ENCODE measurements at regions not wholly inside any gene's neighbourhood (a gene's known extent, or its start where the extent isn't known, plus 50 kb on each side); places are given as distances from the start of the nearest gene placed in this dataset.

DNA sequence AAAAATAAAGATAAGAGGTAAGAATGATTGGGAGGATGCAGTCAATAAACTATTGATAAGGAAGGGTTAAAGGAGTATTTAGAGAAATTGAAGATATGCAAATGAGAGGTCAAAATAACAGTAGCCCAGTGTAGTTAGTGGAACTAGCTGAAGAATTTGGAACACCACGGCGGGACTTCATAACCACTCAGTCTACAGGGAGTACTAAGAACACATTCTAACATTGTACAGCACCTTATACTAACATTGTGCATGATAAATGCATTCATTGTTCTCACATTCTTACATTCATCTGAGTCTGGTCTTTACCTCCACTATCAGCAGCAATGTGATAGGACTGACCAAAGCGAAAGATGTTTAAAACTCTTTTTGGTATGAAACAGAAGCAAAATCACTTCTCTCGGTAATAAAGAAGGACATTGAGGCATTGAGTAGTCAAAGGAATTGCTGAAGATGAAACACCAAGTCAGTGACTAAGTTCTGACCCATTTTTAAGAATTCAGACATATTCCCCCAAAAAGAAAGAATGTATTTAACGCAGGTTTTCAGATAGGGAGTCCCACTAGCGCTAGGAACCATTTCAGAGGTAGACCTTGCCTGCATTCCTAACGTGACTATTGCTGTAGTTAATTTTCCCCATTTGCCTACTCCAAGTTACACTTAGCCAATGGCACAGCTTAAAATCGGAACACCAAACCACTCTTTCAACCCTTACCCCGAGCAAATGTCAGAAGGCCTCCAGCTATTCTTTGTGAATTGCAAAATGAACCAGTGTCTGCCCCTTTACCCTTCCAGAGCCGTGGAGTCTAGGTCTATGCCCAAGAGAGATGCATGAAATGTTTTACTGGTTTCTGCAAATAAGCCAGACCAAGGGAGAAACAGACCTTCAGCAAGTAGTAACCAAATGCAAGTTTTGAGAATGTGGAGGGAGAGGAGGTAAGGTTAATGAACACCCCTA, 108.8 kb upstream of the IRF2BP2 start:
- Histone ChIP-seq H3K27ac (ENCODE audit: extremely low read length, insufficient read depth, low read length) (peak overlapping the region; percentile 99), H3K9ac (ENCODE audit: insufficient read depth, low read depth, low read length) (peak overlapping the region; percentile 98), H3K4me3 (replicated peaks in 1 of 3; ENCODE audit: insufficient read depth in 1 of 3, low read depth in 2 of 3, low read length in 3 of 3) (peak overlapping the region; percentile 52 to 75 (median 62)), H3K27me3 (ENCODE audit: control insufficient read depth in 1 of 2, insufficient read depth in 2 of 2, low read length in 2 of 2) (no peaks in the 10 kb centered on the region; a peak in 1 of 5 replicates), H3K36me3 (replicated peaks in 1 of 2; ENCODE audit: control insufficient read depth in 1 of 2, insufficient read depth in 2 of 2, low read length in 2 of 2) (no peaks in the 10 kb centered on the region; a peak in 1 of 5 replicates), H3K9me3 (ENCODE audit: low read length) (no peaks in the 10 kb centered on the region), H3K4me2 (ENCODE audit: low read depth, low read length) (peak overlapping the region; percentile 99), H3K79me2 (ENCODE audit: insufficient read depth, low read length) (peaks cover 60% of the 10 kb centered on the region), H2AFZ (ENCODE audit: low read length) (no peak overlapping the region), H4K20me1 (ENCODE audit: insufficient read depth, low read length) (no peaks in the 10 kb centered on the region), H3K4me1 (ENCODE audit: insufficient read depth, low read length) (peaks cover 98% of the 10 kb centered on the region)
- POLR2A ChIA-PET = interaction anchor here (0.8 to 19.4 kb wide), 32 partner anchors 9 to 365 kb away, joined by 3 to 1137 read pairs (median 9); partner anchors contain the start of gene IRF2BP2
- no TSS peak for BruUV-seq (replicated peaks)
- intact Hi-C loops (cut with micrococcal nuclease; ENCODE audit: unreplicated experiment) = loop anchor here (1.0 kb wide), 1 partner anchor 34 kb away; no protein-coding TSS in a partner anchor
- 7% methylated on average over 10 of the region's 10 CpGs for WGBS (ENCODE audit: low lambda C conversion rate)
- in situ Hi-C loops (cut with HindIII; ENCODE audit: extremely low pct_ligation_motif_present, low pct_unique_long_range_greater_than_20kb) = loop anchor here (5.0 to 10.0 kb wide), 2 partner anchors 106 to 224 kb away; partner anchors contain the start of gene IRF2BP2
- DNase-seq (ENCODE audit: low spot score) (peak; percentile 82), FAIRE-seq (no peak), ATAC-seq (peak; percentile 16)
- CTCF ChIA-PET (ENCODE audit: low intra/inter-chr PET ratio, low total read pairs) = no interaction called here
- TF ChIP-seq AGO1 (IDR thresholded peaks at IDR 0.05; ENCODE audit: low read depth, low read length, poor library complexity, severe bottlenecking) (no peak), ZNF235 (CRISPR knock-in tag; IDR thresholded peaks at IDR 0.05; ENCODE audit: borderline replicate concordance) (no peak), NFIB (CRISPR knock-in tag; IDR thresholded peaks at IDR 0.05; ENCODE audit: borderline replicate concordance) (no peak), ZNF788 (CRISPR knock-in tag; IDR thresholded peaks at IDR 0.05; ENCODE audit: borderline replicate concordance) (no peak), ETV5 (CRISPR knock-in tag; IDR thresholded peaks at IDR 0.05; ENCODE audit: borderline replicate concordance) (no peak), ZNF687 (CRISPR knock-in tag; IDR thresholded peaks at IDR 0.05) (no peak), ZNF639 (CRISPR knock-in tag; conservative IDR thresholded peaks at IDR 0.05) (no peak), ZNF296 (CRISPR knock-in tag; conservative IDR thresholded peaks at IDR 0.05) (no peak), ZNF251 (CRISPR knock-in tag; IDR thresholded peaks at IDR 0.05) (no peak)
- TF ChIP-seq, protein P1, sequence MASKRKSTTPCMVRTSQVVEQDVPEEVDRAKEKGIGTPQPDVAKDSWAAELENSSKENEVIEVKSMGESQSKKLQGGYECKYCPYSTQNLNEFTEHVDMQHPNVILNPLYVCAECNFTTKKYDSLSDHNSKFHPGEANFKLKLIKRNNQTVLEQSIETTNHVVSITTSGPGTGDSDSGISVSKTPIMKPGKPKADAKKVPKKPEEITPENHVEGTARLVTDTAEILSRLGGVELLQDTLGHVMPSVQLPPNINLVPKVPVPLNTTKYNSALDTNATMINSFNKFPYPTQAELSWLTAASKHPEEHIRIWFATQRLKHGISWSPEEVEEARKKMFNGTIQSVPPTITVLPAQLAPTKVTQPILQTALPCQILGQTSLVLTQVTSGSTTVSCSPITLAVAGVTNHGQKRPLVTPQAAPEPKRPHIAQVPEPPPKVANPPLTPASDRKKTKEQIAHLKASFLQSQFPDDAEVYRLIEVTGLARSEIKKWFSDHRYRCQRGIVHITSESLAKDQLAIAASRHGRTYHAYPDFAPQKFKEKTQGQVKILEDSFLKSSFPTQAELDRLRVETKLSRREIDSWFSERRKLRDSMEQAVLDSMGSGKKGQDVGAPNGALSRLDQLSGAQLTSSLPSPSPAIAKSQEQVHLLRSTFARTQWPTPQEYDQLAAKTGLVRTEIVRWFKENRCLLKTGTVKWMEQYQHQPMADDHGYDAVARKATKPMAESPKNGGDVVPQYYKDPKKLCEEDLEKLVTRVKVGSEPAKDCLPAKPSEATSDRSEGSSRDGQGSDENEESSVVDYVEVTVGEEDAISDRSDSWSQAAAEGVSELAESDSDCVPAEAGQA (IDR thresholded peaks at IDR 0.05; ENCODE audit: low read depth) = no peak
- TF ChIP-seq, protein P1 (CRISPR knock-in tag; IDR thresholded peaks at IDR 0.05; ENCODE audit: borderline replicate concordance) = no peak
